Mesenchymal stem cell (in vitro differentiated cells and primary cell): ENCODE measurements at regions not wholly inside any gene's neighbourhood (a gene's known extent, or its start where the extent isn't known, plus 50 kb on each side); places are given as distances from the start of the nearest gene placed in this dataset.

Source experiments
- DNase-seq: peaks from one replicate; pipeline ENCODE4 v3.0.0-alpha.2; 2013
- H2AFZ ChIP-seq: one replicate; pipeline ENCODE4 v1.6.1; 2013; ENCODE audit warnings: low read depth, mild to moderate bottlenecking, control low read depth, inconsistent platforms, low read length, moderate library complexity
- H2AK5ac ChIP-seq: 2 replicates; pipeline ENCODE4 v1.6.1; 2013; ENCODE audit warnings: low read length, moderate library complexity, mild to moderate bottlenecking, inconsistent platforms; ENCODE audit not compliant: severe bottlenecking
- H2BK120ac ChIP-seq: one replicate; pipeline ENCODE4 v1.6.1; 2013; ENCODE audit warnings: low read depth, mild to moderate bottlenecking, inconsistent platforms, low read length, moderate library complexity
- H2BK12ac ChIP-seq, 2 experiments: one replicate each; pipeline ENCODE4 v1.6.1; 2013; ENCODE audit warnings: inconsistent platforms in 2 of 2, low read length in 2 of 2, mild to moderate bottlenecking in 2 of 2, moderate library complexity in 2 of 2, control low read depth in 1 of 2
- H2BK15ac ChIP-seq: one replicate; pipeline ENCODE4 v1.6.1; 2013; ENCODE audit warnings: mild to moderate bottlenecking, low read depth, inconsistent platforms; ENCODE audit not compliant: poor library complexity, severe bottlenecking
- H2BK5ac ChIP-seq: 2 replicates; pipeline ENCODE4 v1.6.1; 2013; ENCODE audit warnings: low read depth, mild to moderate bottlenecking, low read length, control low read depth, inconsistent platforms; ENCODE audit not compliant: poor library complexity, severe bottlenecking
- H3K14ac ChIP-seq, 2 experiments: one replicate each; pipeline ENCODE4 v1.6.1; 2013; ENCODE audit warnings: inconsistent platforms in 2 of 2, low read length in 2 of 2, control low read depth in 1 of 2, mild to moderate bottlenecking in 1 of 2, moderate library complexity in 1 of 2
- H3K18ac ChIP-seq, 2 experiments: one replicate each; pipeline ENCODE4 v1.6.1; 2013; ENCODE audit warnings: inconsistent platforms in 2 of 2, low read length in 2 of 2, control low read depth in 1 of 2, low read depth in 1 of 2, mild to moderate bottlenecking in 1 of 2
- H3K23ac ChIP-seq, 2 experiments: one replicate each; pipeline ENCODE4 v1.6.1; 2013; ENCODE audit warnings: inconsistent platforms in 2 of 2, low read length in 2 of 2, mild to moderate bottlenecking in 2 of 2, moderate library complexity in 2 of 2, control low read depth in 1 of 2
- H3K27ac ChIP-seq: 2 replicates; pipeline ENCODE4 v1.5.1; 2013; ENCODE audit warnings: mild to moderate bottlenecking, moderate library complexity, low read length, control low read depth, inconsistent platforms; ENCODE audit not compliant: poor library complexity, severe bottlenecking
- H3K27me3 ChIP-seq, 2 experiments: 2 replicates each; pipeline versions ENCODE4 v1.6.1 to v1.7.0; 2013; ENCODE audit warnings: low read length in 2 of 2, mild to moderate bottlenecking in 2 of 2, moderate library complexity in 2 of 2, control low read depth in 1 of 2, inconsistent platforms in 1 of 2; ENCODE audit not compliant: control insufficient read depth in 1 of 2, insufficient read depth in 1 of 2
- H3K36me3 ChIP-seq, 2 experiments: 2 replicates each; pipeline versions ENCODE4 v1.6.1 to v1.7.0; 2013; ENCODE audit warnings: low read length in 2 of 2, control low read depth in 1 of 2, inconsistent platforms in 1 of 2, low read depth in 1 of 2, mild to moderate bottlenecking in 1 of 2; ENCODE audit not compliant: insufficient read depth in 2 of 2, control insufficient read depth in 1 of 2
- H3K4ac ChIP-seq, 2 experiments: one replicate each; pipeline ENCODE4 v1.6.1; 2013; ENCODE audit warnings: inconsistent platforms in 2 of 2, low read length in 2 of 2, mild to moderate bottlenecking in 2 of 2, moderate library complexity in 2 of 2, control low read depth in 1 of 2, low read depth in 1 of 2
- H3K4me1 ChIP-seq: 2 replicates; pipeline ENCODE4 v1.6.1; 2013; ENCODE audit warnings: low read depth, low read length, control low read depth; ENCODE audit not compliant: control insufficient read depth, insufficient read depth
- H3K4me2 ChIP-seq: 2 replicates; pipeline ENCODE4 v1.6.1; 2013; ENCODE audit warnings: low read length, mild to moderate bottlenecking, inconsistent platforms; ENCODE audit not compliant: poor library complexity, severe bottlenecking
- H3K4me3 ChIP-seq, 2 experiments: 2 replicates each; pipeline versions ENCODE4 v1.5.1 to v1.7.0; 2013; ENCODE audit warnings: low read length in 2 of 2, mild to moderate bottlenecking in 2 of 2, control low read depth in 1 of 2, low read depth in 1 of 2; ENCODE audit not compliant: insufficient read depth in 1 of 2
- H3K79me1 ChIP-seq: replicated peaks from 2 replicates; pipeline ENCODE4 v1.6.1; 2013; ENCODE audit warnings: mild to moderate bottlenecking, control low read depth, low read length, inconsistent platforms; ENCODE audit not compliant: poor library complexity, severe bottlenecking
- H3K9ac ChIP-seq: 2 replicates; pipeline ENCODE4 v1.7.0; 2013; ENCODE audit warnings: mild to moderate bottlenecking, low read length, moderate library complexity
- H3K9me3 ChIP-seq: 2 replicates; pipeline ENCODE4 v1.7.0; 2013; ENCODE audit warnings: mild to moderate bottlenecking, low read length; ENCODE audit not compliant: control insufficient read depth
- H4K8ac ChIP-seq: one replicate; pipeline ENCODE4 v1.6.1; 2013; ENCODE audit warnings: inconsistent platforms, mild to moderate bottlenecking, low read length, moderate library complexity
- H4K91ac ChIP-seq: one replicate; pipeline ENCODE4 v1.6.1; 2013; ENCODE audit warnings: mild to moderate bottlenecking, low read length, inconsistent platforms
- WGBS: methylation state at CpG from one replicate; pipeline ENCODE4 v1.1.7; 2013; ENCODE audit warnings: mixed read lengths; 5-methylcytosine and 5-hydroxymethylcytosine counted together

DNA sequence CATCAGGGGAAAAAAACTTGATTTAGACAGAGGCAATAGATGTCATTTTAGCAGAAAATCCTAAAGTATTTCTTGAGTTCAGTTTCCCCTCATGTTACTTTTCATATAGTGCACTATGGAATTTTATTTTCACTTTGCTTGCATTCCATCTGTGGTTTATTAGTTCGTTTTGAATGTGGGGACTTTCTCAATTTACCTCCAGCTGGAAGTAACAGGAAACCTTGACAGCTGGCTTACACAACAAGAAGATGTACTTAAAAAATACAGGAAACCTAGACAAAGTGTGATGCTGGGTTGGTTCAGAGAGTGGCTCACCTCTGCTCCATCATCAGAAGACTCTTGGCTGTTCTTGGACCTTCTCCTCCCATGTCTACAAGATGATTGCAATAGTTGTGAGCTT lies 567.0 kb downstream of the CETN3 start:
- H3K4me2 ChIP-seq: no peak overlapping the region
- H3K4me3 ChIP-seq: no peak overlapping the region
- H2BK5ac ChIP-seq: no peak overlapping the region
- no peak overlapping the region for H3K23ac ChIP-seq
- H2BK15ac ChIP-seq: no peak overlapping the region
- H2BK12ac ChIP-seq: no peak overlapping the region
- H3K27me3 ChIP-seq: no peaks in the 10 kb centered on the region
- no peak overlapping the region for H3K4ac ChIP-seq
- H2AK5ac ChIP-seq: no peak overlapping the region
- no peaks in the 10 kb centered on the region for H3K36me3 ChIP-seq
- no peaks in the 10 kb centered on the region for H3K79me1 ChIP-seq
- no peak overlapping the region for H2BK120ac ChIP-seq
- H3K27ac ChIP-seq: no peak overlapping the region
- no peak overlapping the region for H3K14ac ChIP-seq
- no peak overlapping the region for H4K8ac ChIP-seq
- no peaks in the 10 kb centered on the region for H3K9me3 ChIP-seq
- DNase-seq: no peak
- no CpG with 5 or more reads among the region's 1 CpG for WGBS
- H2AFZ ChIP-seq: no peak overlapping the region
- H3K4me1 ChIP-seq: no peaks in the 10 kb centered on the region
- H3K9ac ChIP-seq: no peak overlapping the region
- H3K18ac ChIP-seq: no peak overlapping the region
- no peak overlapping the region for H4K91ac ChIP-seq

DNA sequence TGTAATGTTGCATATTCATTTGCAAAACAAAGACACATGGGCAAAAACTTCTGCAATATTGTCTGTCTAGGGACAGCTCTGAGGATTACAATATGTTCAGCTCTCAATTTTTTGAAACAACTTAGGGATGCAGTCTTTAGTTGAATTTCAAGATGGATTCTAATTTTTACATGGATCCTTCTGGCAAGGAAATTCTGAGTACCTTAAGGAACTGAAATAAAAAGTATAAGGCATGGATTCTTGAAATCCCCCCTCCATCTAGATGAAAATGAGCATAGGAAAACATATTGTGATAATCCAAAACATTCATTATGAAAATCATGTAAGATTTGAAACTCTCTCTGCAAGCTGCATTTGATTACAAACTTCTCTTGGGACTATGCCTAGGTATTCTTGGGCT lies 568.6 kb downstream of the CETN3 start:
- Histone ChIP-seq H3K27me3 (no peaks in the 10 kb centered on the region), H4K91ac (no peak overlapping the region), H3K4me3 (no peak overlapping the region), H3K9ac (no peak overlapping the region), H2BK5ac (no peak overlapping the region), H3K14ac (no peak overlapping the region), H2AK5ac (no peak overlapping the region), H3K36me3 (no peaks in the 10 kb centered on the region), H4K8ac (no peak overlapping the region), H3K4me2 (no peak overlapping the region), H3K9me3 (peaks cover 7% of the 10 kb centered on the region), H2BK120ac (no peak overlapping the region), H3K79me1 (no peaks in the 10 kb centered on the region), H3K23ac (no peak overlapping the region), H2AFZ (no peak overlapping the region), H2BK12ac (no peak overlapping the region), H2BK15ac (no peak overlapping the region), H3K27ac (no peak overlapping the region), H3K4ac (no peak overlapping the region), H3K18ac (no peak overlapping the region), H3K4me1 (no peaks in the 10 kb centered on the region)
- no peak for DNase-seq

DNA sequence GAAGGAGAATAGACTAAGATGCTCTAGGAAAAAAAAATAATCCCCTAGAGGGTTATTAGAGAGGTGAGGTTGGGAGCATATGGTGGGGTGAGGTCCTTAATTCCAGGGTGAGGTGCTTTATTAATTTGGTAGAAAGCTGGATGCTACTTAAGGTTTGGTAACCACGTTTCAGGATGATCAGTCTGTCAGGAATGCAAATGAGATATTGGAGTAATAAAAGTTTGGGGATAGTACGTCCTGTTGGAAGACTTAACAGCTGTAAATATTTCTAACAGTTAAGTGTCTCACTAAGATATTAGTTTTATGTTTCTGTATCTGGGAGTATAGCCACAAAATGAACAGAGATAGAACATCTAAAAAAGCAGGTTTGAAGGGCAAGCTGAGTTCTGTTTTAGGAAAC lies 578.9 kb downstream of the CETN3 start:
- DNase-seq: no peak
- no peak overlapping the region for H4K91ac ChIP-seq
- no peak overlapping the region for H3K4ac ChIP-seq
- H2BK15ac ChIP-seq: no peak overlapping the region
- no peaks in the 10 kb centered on the region for H3K36me3 ChIP-seq
- H2BK5ac ChIP-seq: no peak overlapping the region
- no peaks in the 10 kb centered on the region for H3K79me1 ChIP-seq
- H4K8ac ChIP-seq: no peak overlapping the region
- no peak overlapping the region for H2AFZ ChIP-seq
- no peak overlapping the region for H2BK120ac ChIP-seq
- H3K9ac ChIP-seq: no peak overlapping the region
- no peaks in the 10 kb centered on the region for H3K27me3 ChIP-seq
- H3K27ac ChIP-seq: no peak overlapping the region
- H3K18ac ChIP-seq: no peak overlapping the region
- H3K23ac ChIP-seq: no peak overlapping the region
- no peak overlapping the region for H2AK5ac ChIP-seq
- 34% methylated on average over 2 of the region's 2 CpGs for WGBS
- no peak overlapping the region for H3K4me2 ChIP-seq
- no peak overlapping the region for H2BK12ac ChIP-seq
- H3K4me3 ChIP-seq: no peak overlapping the region
- H3K4me1 ChIP-seq: no peaks in the 10 kb centered on the region
- peaks cover 4% of the 10 kb centered on the region for H3K9me3 ChIP-seq
- no peak overlapping the region for H3K14ac ChIP-seq

DNA sequence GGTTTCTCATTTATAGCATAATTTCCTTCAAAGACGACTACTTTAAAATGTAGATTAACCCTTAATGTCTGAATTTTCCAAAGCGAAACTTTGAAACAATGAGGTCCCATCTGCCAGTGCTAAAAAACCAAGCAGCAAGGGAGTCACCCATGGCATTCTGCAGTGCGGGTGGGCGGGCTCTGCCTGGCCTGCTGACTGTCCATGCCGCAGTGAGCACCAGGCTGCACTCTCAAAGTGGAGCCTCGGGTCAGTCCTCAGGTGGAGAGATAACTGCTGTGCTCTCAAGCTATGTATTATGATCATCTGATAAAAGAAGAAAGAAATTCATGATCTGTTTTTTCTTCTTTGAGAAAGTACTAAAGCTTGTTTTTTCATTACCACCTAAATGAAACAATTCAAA lies 581.6 kb downstream of the CETN3 start:
- no peak overlapping the region for H4K91ac ChIP-seq
- no peak overlapping the region for H3K14ac ChIP-seq
- no peak overlapping the region for H3K9ac ChIP-seq
- H3K27me3 ChIP-seq: no peaks in the 10 kb centered on the region
- H2BK120ac ChIP-seq: no peak overlapping the region
- no peak overlapping the region for H3K4ac ChIP-seq
- no peaks in the 10 kb centered on the region for H3K9me3 ChIP-seq
- no peak overlapping the region for H3K18ac ChIP-seq
- H3K23ac ChIP-seq: no peak overlapping the region
- H3K4me1 ChIP-seq: no peaks in the 10 kb centered on the region
- H3K27ac ChIP-seq: no peak overlapping the region
- H2BK5ac ChIP-seq: no peak overlapping the region
- no peak overlapping the region for H2AK5ac ChIP-seq
- H2AFZ ChIP-seq: no peak overlapping the region
- H3K4me2 ChIP-seq: no peak overlapping the region
- H3K79me1 ChIP-seq: no peaks in the 10 kb centered on the region
- H3K36me3 ChIP-seq: no peaks in the 10 kb centered on the region
- no peak overlapping the region for H2BK15ac ChIP-seq
- no peak overlapping the region for H4K8ac ChIP-seq
- no peak for DNase-seq
- WGBS: 87% methylated on average over 6 of the region's 6 CpGs
- no peak overlapping the region for H2BK12ac ChIP-seq
- no peak overlapping the region for H3K4me3 ChIP-seq
